ENCODE measurements at regions not wholly inside any gene's neighbourhood (a gene's known extent, or its start where the extent isn't known, plus 50 kb on each side); places are given as distances from the start of the nearest gene placed in this dataset.

DNA sequence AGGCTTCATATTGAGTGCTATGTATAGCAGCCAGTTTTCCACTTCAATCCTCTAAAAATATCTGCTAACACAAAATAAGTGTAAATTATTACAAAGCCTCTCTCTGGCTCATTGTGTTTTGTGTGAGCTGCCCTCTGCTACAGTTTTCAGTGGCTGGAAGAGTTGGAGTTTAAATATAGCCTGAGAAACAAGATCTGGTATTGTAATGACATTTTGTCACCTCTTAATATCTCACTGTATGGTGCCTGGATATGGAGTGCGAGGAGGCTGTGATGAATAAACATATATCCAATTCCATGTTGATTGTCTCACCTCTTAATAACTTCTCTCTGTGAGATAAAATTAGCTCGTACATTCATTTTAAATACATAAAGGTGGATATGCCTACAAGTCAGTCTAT lies 269.7 kb downstream of the FLRT2 start:
- DNase-seq (ENCODE audit: low read depth in 2 of 2) = no peak

DNA sequence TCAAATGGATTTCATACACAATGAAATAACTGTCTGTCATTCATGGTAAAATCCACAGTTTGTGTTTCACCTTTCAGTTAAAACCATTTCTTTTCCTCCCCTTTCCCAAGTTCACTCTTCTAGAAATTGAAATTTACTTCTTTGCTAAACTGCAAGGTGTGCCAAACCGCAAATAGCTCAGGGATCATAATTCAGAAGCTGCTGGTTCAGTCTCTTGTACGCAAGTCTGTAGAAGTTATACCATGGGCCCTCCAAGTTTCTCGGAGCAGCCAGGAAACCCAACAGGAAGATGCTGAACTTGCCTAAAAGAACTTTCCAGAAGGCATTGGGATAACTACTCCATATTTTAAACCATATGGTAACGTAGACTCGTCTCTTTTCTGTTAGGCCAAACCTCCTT lies 268.9 kb downstream of the FLRT2 start:
- no peak for DNase-seq (ENCODE audit: low read depth in 2 of 2)

DNA sequence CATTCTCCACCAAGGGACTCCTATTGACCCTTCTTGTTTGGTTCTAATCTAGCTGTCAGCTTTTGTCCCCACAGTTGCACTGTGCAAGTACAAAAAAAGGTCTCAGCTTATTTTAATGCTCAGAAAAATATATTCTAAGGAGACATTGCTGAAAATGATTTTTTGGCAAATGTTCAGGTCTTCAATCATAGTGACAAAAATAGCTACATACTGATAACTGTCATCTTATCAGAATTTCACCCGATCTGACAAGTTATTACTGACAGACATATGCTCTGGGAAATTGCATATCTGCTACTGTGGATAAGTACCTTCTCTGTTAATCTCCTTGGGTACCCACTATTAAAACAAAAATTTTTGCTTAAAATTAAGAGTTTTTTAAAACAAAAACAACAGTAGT lies 263.6 kb downstream of the FLRT2 start:
- no peak for DNase-seq (ENCODE audit: low read depth in 2 of 2)

GRCh38 chr14:85789506-85789905 lies 259.6 kb downstream of the FLRT2 start:
- no peak for DNase-seq (ENCODE audit: low read depth in 2 of 2)

DNA sequence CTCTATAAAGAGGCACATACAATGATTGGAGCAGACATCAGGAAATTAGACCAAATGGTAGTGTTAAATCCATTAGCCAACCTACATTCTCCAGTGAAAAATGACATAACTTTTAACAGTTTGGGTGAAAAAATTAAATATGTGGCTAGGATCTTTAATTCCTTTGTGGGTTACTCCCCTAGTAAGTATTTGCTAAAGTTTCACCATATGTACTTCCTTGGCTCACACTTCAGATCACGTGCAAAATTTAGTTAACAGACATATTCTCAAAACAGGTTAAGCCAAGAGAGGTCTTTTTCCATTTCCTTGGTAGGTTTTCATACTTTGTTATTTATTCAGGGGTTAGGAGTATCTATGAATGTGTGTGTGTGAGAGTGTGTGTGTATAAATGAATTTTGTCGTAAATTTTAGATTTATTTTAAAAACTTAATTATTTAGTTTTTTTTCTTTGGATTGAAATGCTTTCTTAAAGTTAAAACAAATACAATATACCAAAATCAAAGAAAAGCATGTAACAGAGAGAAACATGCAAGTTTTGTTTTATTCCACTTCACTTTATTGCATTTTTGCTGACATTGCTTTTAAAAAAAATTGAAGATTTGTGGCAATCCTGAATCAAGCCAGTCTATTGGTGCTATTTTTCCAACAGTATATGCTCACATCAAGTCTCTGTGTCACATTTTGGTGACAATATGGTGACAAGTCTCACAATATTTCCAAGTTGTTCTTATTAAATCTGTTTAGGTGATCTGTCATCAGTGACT lies 258.7 kb downstream of the FLRT2 start:
- peak; percentile 5 to 7 for DNase-seq (ENCODE audit: low read depth in 2 of 2)

GRCh38 chr14:85766295-85766694 lies 236.4 kb downstream of the FLRT2 start:
- DNase-seq (ENCODE audit: low read depth in 2 of 2) = no peak

GRCh38 chr14:85764822-85765221 lies 234.9 kb downstream of the FLRT2 start:
- no peak for DNase-seq (ENCODE audit: low read depth in 2 of 2)

GRCh38 chr14:85762526-85762925 lies 232.6 kb downstream of the FLRT2 start:
- no peak for DNase-seq (ENCODE audit: low read depth in 2 of 2)

DNA sequence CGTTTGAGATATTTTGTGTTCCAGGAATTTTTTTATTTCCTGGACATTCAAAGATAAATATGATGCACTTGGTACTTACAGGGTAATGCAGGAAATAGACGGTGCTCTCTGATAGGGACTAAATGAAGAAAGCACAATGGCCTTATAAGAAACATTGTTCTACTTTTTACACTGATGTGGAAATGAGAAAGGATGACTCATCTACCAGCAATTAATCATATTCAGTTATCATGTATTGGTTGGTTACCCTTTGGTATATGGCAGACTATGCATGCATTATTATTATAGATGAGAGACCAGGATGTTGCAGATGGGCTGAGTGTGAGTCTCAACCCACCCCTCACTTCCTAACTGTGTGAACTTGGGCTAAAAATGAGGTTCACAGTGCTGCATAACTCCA lies 222.2 kb downstream of the FLRT2 start:
- DNase-seq (ENCODE audit: low read depth in 2 of 2) = no peak

GRCh38 chr14:85744573-85744972 lies 214.6 kb downstream of the FLRT2 start:
- DNase-seq (ENCODE audit: low read depth in 2 of 2) = no peak

DNA sequence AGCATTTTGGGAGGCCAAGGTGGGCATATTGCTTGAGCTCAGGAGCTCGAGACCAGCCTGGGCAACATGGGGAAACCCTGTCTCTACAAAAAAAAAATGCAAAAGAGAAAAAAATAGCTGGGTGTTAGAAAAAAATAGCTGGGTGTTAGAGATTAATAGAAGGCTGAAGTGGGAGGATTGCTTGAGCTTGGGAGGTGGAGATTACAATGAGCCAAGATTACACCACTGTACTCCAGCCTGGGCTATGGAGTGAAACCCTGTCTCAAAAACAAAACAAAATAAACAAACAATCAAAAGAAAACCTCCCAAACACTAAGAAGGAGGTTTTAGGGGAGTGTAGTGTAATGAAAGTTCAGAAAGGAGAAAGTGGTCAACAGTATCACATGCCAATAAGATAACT lies 202.1 kb downstream of the FLRT2 start:
- DNase-seq (ENCODE audit: low read depth in 2 of 2) = no peak

GRCh38 chr14:85731186-85731585 lies 201.2 kb downstream of the FLRT2 start:
- DNase-seq (ENCODE audit: low read depth in 2 of 2) = peak; percentile 87 to 88

DNA sequence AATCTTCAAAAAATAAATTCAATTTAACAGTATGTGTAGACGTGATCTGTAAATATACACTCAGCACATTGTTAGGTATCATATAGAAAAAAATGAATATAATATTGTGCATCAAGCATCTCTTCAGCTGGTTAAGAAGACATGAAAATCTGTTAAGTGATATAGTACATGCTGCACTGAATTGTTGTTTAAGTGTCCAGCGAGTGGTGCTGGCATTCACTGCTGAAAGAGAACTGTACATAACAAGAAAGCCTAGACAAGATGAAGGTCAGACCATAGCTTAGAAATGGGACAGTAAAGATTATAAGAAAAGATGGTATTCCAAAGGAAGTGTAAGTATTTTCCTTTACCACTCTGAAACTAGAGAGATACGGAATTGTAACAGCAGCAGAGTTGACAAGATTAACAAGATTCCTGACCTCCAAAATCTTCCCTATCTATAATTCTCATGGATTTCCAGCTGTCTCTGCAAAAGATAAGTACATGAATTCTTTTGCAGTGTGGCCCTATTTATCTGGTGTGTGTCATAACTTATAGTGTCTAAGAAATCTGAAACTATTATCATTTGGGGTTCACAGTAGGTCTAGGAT lies 198.6 kb downstream of the FLRT2 start:
- DNase-seq (ENCODE audit: low read depth in 2 of 2) = no peak

DNA sequence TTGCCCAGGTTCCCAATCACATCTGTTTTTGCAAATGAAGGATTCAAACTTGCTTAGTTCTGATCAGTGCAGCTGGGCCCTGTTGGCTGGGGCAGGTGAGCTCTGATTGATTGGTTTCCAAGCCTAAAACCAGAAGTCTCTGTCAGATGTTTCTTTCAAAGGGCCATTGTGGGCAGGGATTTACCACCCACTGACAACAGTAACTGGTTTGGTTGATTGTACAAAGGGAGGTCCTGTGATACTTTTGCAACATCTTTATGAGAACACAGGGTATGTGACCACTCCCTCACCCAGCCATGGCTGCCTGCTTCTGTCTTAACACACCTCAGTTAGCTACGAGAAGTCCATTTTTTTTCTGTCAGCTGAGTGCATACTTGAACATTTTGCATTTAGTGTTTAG lies 184.1 kb downstream of the FLRT2 start:
- no peak for DNase-seq (ENCODE audit: low read depth in 2 of 2)

GRCh38 chr14:85711620-85712019 lies 181.7 kb downstream of the FLRT2 start:
- DNase-seq (ENCODE audit: low read depth in 2 of 2) = no peak

Measured in fibroblast of skin of left quadriceps (primary cell).